ENCODE measurements at regions not wholly inside any gene's neighbourhood (a gene's known extent, or its start where the extent isn't known, plus 50 kb on each side); places are given as distances from the start of the nearest gene placed in this dataset.

- DNase-seq: no peak
Observed at GRCh38 chr18:46393230-46393629, 263.8 kb downstream of the LOXHD1 start.

GRCh38 chr18:46393961-46394360, 263.1 kb downstream of the LOXHD1 start:
- no peak for DNase-seq

- no peak for DNase-seq
Observed at GRCh38 chr18:46395795-46396194, 261.2 kb downstream of the LOXHD1 start.

GRCh38 chr18:46397174-46397573, 259.8 kb downstream of the LOXHD1 start:
- DNase-seq: no peak

- DNase-seq: no peak
Observed at GRCh38 chr18:46398005-46398404, 259.0 kb downstream of the LOXHD1 start.

GRCh38 chr18:46398625-46399024, 258.4 kb downstream of the LOXHD1 start:
- no peak for DNase-seq

GRCh38 chr18:46399303-46399702, 257.7 kb downstream of the LOXHD1 start:
- no peak for DNase-seq

- DNase-seq: no peak
Observed at GRCh38 chr18:46400449-46400848, 256.6 kb downstream of the LOXHD1 start.

GRCh38 chr18:46401486-46402070, 255.4 kb downstream of the LOXHD1 start:
- no peak for DNase-seq

GRCh38 chr18:46402396-46402795, 254.6 kb downstream of the LOXHD1 start:
- no peak for DNase-seq

GRCh38 chr18:46402945-46403344, 254.1 kb downstream of the LOXHD1 start:
- DNase-seq: no peak

- DNase-seq: no peak
Observed at GRCh38 chr18:46405832-46406538, 251.0 kb downstream of the LOXHD1 start.

GRCh38 chr18:46406539-46406932, 250.5 kb downstream of the LOXHD1 start:
- peak; percentile 8 for DNase-seq

GRCh38 chr18:46407486-46408166, 249.4 kb downstream of the LOXHD1 start:
- DNase-seq: no peak

- DNase-seq: no peak
Observed at GRCh38 chr18:46408334-46408987, 248.6 kb downstream of the LOXHD1 start.

- DNase-seq: no peak
Observed at GRCh38 chr18:46411191-46411828, 245.7 kb downstream of the LOXHD1 start.

- no peak for DNase-seq
Observed at GRCh38 chr18:46411867-46412690, 244.9 kb downstream of the LOXHD1 start.

- DNase-seq: no peak
Observed at GRCh38 chr18:46412916-46413315, 244.1 kb downstream of the LOXHD1 start.

- DNase-seq: no peak
Observed at GRCh38 chr18:46413684-46414083, 243.3 kb downstream of the LOXHD1 start.

GRCh38 chr18:46414863-46415262, 242.2 kb downstream of the LOXHD1 start:
- DNase-seq: no peak

GRCh38 chr18:46415532-46416252, 241.3 kb downstream of the LOXHD1 start:
- DNase-seq: no peak

All from SHP77 treated with DMSO at 0.1 percent for 48 hours (cell line).